IPS-18c (cell line): ENCODE measurements at regions not wholly inside any gene's neighbourhood (a gene's known extent, or its start where the extent isn't known, plus 50 kb on each side); places are given as distances from the start of the nearest gene placed in this dataset.
"Not testable (repeated sequence)": the region's sequence is repeated elsewhere in the genome, so short reads cannot be mapped to it uniquely, and the experiment has no call there.

ENCODE experiments used
- H3K4me3 ChIP-seq: 2 replicates; pipeline ENCODE4 v1.7.0; 2013; ENCODE audit warnings: low read depth, mild to moderate bottlenecking, low read length, moderate library complexity; ENCODE audit not compliant: insufficient read depth
- H3K9me3 ChIP-seq: one replicate; pipeline ENCODE4 v1.6.1; 2013; ENCODE audit warnings: mild to moderate bottlenecking, low read length, moderate library complexity; ENCODE audit not compliant: control insufficient read depth, insufficient read depth

DNA sequence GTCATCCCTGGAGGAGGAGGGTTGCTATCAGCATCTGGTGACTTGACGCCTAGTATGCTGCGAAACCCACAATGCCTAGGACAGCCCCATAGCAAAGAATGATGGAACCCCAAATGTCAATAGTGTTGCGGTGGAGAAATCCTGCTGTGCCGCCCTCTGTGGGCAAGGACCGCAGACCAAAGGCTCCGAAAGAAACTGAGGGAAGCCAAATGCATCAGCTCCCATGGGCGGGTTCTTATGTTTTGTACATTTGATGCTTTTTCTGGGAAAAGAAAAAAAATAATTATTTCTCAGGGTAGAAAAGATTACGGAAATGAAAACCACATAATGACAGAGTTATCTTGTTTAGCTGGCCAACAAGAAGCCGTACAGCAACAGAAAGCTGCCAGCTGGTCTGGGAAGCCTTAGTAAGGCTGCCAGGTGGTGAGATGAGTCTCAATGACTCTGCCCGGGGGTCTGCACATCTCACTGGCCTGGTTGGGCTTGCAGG, 95.0 kb upstream of the TBL1X start:
- Histone ChIP-seq H3K4me3 (no peak overlapping the region), H3K9me3 (peaks cover 8% of the 10 kb centered on the region)

DNA sequence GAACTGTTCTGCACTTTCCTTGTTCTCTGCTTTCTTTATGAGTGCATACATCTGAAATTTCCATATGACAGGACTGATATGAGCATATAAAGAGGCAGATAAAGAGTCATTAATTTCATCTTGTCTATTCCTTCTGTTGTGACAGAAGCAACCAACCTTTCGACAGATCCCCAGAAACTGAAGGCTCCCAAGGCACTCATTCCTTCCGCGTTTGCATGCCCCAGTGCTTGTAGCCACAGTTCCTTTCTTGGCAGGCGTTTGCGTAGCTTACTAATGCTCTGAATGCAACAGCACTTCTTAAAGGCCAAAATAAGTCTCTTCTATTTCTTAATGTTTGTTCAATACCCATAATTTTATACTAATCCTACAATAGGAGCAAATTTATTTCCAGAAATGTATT, 94.0 kb upstream of the TBL1X start:
- Histone ChIP-seq H3K9me3 (peaks cover 8% of the 10 kb centered on the region), H3K4me3 (no peak overlapping the region)

DNA sequence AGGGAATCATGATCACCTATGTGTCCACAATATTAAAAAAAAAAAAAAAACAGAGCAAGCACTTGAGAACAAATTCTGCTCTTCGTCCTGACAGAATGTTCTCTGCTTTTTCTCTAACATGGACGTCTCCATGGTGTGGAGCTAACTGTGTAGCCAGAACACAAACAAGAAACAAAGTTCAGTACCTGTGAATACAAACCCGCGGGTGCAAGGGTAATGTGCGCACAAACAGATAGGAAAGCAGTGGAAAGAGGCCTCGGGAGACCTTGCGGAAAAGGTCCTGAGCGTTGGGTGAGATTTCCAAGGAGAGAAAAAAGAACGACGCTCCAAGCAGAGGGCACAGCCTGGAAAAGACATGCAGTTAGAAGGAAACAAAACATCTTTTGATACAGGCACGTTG, 92.0 kb upstream of the TBL1X start:
- H3K4me3 ChIP-seq, result no peak overlapping the region
- H3K9me3 ChIP-seq, result peaks cover 8% of the 10 kb centered on the region

DNA sequence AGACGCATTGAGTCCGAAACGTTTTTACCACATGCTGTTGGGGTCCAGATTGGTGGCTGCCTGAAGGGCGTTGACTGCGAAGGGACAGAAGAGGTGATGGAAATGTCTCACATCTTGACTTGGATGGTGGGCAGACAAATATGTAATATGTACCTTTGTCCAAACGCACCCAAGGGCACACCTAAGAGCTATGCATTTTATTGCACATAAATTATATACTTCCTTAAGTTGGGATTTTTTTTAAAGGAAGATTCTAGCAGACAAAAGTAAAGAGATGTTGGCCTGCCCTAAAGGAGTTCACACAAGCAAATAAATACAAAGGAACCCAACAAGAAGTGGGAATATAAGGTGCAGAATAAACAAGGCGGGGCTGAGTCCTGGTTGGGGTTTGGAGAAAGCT, 91.1 kb upstream of the TBL1X start:
- Histone ChIP-seq H3K4me3 (no peak overlapping the region), H3K9me3 (peaks cover 11% of the 10 kb centered on the region)

DNA sequence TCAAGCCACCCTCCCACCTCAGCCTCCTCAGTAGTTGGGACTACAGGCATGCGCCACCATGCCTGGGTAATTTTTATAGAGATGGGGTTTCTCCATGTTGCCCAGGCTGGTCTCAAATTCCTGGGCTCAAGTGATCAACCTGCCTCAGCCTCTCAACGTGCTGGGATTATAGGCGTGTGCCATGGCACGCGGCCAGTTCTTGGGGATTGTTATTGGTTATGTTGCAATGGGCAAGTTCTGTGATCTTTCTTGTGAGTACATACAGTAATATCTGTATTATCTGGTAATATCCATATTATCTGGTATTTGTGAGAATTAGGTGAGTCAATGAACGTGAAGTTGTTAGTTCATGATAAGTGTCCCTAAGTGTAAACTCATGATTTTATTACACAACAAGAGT, 90.3 kb upstream of the TBL1X start:
- Histone ChIP-seq H3K4me3 (no peak overlapping the region), H3K9me3 (peaks cover 9% of the 10 kb centered on the region)

DNA sequence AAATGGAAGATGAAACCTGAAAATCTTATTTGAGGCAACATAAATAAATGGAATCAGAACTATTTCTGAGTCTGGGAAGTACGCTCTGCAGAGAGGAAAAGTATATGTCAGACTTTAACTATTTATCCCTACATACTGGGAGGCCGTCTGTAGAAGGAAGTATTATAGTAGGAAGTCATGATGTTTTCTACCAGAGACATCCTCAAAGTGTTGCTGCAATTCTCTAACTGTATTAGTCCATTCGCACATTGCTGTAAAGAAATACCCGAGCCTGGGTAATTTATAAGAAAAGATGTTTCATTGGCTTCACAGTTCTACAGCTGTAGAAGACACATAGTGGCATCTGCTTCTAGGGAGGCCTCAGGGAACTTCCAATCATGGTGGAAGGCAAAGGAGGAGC, 88.7 kb upstream of the TBL1X start:
- H3K4me3 ChIP-seq, result no peak overlapping the region
- H3K9me3 ChIP-seq, result peaks cover 6% of the 10 kb centered on the region

DNA sequence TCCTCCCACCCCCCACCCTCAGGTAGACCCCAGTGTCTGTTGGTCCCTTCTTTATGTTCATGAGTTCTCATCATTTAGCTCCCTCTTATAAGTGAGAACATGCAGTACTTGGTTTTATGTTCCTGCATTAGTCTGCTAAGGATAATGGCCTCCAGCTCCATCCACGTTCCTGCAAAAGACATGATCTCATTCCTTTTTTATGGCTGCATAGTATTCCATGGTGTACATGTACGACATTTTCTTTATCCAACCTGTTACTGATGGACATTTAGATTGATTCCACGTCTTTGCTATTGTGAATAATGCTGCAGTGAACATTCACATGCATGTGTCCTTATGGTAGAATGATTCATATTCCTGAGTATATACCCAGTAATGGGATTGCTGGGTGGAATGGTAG, 87.6 kb upstream of the TBL1X start:
- not testable (repeated sequence) for H3K4me3 ChIP-seq, H3K9me3 ChIP-seq

DNA sequence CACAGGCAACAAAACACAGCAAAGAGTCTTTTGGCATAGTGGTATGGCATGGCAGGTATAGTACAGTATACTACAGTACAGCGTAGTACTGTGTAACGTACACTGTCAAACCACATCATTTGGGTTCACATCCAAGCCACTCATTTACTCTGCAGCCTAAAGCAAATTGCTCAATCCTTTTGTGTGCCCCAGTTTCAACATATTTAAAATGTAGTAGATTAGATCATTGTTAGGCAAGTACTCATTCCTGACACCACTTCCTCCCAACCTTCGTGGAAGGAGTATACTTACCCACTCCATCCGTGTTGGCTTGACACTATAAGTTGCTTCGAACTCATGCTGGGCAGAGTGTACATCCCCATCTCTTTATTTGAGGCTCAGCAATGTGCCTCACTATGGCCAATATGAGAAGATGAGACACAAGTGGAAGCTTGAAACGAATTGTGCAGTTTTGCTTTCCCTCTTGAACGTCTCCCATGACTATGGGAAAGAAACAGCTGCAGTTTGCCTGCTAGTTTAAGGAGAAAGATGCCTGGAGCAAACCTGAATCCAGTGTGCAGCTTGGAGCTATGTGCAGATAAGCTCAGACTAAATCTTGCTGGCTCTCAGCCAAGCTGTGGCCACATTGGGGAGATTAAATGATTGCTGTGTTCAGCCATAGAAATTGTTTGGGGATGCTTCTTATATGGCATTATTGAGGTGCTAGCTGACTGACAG, 85.7 kb upstream of the TBL1X start:
- Histone ChIP-seq H3K4me3 (no peak overlapping the region), H3K9me3 (peaks cover 8% of the 10 kb centered on the region)

DNA sequence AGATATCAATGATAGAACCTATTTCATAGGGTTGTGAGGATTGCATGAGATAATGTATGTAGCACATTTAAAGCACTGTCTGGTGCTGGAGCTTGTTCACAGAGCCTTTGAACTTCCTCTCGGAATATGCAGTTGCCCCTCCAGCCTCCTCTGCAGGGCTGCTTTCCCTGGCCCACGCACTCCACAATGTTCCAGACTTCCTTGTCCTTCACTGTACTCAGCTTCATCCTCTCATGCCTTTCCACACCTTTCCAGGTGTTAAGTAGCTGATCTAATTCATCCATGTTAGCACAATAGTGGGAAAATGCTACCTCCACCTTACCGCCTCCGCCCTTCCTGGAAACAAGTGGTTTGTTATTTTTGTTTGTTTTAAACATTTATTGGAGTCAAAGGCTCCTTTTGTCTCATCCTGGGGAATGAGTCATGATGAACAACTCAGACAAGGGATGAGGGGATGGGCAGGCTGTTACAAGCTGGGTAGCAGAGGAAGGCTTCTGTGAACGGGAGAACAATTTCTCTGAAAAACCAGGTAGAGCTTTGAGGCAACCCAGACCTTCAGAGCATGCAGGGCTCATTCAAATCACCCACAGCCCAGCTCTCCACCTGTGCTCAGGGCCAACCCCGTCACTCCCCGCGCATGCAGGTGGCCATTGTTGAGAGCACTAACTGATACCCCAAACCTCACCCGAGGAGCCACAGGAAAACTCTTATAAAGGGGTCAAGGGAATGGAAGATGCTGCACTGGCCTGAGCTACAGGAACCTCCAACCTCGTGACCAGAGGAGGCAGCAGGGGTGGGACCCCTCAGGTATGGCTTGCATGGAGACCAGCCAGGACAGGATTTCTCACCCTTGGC, 84.9 kb upstream of the TBL1X start:
- Histone ChIP-seq H3K9me3 (peaks cover 11% of the 10 kb centered on the region), H3K4me3 (no peak overlapping the region)

DNA sequence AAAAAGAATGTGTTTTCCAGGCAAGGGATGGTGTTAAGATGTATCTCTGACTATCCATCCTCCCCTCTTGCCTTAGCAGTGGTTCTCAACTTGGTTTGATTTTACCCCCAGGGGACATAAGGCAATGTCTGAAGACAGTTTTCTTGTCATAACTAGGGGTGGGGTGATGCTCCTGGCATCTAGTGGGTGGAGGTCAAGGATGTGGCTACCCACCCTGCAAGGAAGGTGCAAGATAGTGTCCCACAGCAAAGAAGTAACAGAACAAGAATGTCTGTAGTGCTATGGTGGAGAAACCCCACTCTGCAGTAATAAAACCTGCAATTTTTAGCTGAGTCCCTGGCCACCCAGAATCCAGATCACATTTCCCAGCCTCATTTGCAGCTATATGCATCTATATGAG, 81.2 kb upstream of the TBL1X start:
- Histone ChIP-seq H3K9me3 (peaks cover 9% of the 10 kb centered on the region), H3K4me3 (no peak overlapping the region)

DNA sequence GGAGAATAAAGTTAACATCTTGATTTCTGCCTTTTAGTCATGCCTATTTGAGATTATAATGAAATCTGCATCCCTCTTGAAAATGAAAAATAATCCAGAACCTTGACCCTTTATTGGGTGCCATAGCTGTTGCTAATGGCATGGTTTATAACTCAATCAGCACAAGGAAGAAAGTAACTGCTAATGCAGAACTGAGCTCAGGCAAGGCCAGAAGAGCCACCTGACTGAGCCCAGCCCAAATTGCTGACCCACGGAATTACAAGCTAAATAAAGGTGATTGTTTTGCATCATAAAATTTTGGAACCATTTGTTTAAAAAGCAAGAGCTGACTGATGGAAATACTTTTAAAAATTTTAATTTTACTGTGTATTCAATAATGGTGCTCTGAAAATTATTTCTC, 76.4 kb upstream of the TBL1X start:
- Histone ChIP-seq H3K9me3 (peaks cover 9% of the 10 kb centered on the region), H3K4me3 (no peak overlapping the region)

DNA sequence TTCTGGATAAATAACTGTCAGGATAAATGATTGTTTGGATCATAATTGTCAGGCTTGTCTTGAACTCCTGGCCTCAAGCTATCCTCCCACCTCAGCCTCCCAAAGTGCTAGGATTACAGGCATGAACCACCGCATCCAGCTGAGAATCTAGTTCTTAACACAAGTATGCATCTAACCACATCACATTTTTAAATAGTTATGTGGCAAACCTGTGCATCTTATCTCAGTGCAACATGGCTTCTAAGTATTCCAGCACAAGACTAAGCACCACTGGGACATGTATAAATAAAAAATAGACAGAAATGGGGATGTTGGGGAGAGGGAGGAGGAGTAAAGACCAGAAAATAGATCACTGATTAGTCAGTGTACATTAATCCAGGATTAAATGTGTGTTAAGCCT, 74.7 kb upstream of the TBL1X start:
- Histone ChIP-seq H3K4me3 (no peak overlapping the region), H3K9me3 (peaks cover 3% of the 10 kb centered on the region)

DNA sequence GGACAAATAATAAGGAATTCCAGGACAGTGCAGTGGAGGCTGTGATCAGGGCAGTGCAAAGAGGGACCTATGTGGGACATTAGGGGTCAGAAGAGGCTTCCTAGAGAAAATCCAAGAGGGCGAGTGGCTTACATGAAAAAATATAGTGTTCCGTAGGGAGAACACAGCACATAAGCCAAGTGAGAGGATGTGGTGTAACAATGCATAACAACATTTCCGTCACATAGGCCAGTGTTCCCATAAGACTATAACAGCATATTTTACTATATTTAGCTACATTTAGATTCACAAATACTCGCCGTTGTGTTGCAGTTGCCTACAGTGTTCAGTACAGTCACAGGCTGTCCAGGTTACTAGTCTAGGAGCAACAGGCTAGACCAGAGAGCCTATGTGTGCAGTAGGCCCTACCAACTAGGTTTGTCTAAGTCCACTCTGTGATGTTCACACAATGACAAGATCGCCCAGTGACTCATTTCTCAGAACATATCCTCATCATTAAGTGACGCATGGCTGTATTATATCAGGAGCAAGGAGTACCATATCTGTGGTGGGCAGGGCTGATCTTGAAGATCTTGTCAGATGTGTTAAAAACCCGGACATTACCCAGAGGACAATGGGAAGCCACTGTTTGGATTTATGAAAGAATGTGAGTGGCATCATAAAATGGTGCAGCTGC, 74.0 kb upstream of the TBL1X start:
- Histone ChIP-seq H3K4me3 (no peak overlapping the region), H3K9me3 (peaks cover 3% of the 10 kb centered on the region)

DNA sequence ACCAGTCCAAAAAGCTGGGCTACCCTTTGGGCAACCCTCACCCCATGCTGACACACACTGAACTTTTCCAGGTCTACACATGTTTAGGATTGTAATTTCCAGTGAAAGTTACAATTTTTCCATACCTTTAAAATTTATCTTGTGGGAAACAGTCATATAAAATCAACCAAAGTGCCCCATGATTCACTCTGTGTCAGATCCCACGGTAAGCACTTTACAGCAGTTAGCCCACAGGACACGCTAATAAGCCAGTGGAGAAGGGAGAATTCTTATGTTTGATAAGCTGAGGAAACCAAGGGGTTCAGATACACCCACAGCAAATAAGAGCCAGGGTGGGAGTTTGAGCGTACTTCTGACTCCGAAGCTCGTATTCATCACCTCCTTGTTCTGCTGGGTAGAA, 72.4 kb upstream of the TBL1X start:
- Histone ChIP-seq H3K4me3 (no peak overlapping the region), H3K9me3 (peaks cover under 1% of the 10 kb centered on the region)

DNA sequence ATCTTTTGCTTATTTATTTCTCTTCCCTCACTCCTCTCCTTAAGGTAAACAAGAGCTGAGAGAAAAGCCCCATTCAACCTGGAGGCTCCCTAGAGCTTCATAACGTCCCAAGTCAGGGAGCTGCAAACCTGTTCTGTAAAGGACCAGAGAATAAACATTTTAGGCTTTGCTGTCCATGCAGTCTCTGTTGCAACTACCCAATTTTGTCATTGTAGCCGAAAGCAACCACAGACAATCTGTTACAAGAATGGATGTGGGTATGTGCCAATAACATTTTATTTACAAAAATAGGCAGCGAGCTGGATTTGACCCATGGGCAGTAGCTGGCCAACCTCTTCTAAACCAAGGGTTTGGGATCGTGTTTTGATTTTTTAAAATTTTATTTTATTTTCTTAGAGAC, 71.3 kb upstream of the TBL1X start:
- Histone ChIP-seq H3K4me3 (no peak overlapping the region), H3K9me3 (no peaks in the 10 kb centered on the region)

DNA sequence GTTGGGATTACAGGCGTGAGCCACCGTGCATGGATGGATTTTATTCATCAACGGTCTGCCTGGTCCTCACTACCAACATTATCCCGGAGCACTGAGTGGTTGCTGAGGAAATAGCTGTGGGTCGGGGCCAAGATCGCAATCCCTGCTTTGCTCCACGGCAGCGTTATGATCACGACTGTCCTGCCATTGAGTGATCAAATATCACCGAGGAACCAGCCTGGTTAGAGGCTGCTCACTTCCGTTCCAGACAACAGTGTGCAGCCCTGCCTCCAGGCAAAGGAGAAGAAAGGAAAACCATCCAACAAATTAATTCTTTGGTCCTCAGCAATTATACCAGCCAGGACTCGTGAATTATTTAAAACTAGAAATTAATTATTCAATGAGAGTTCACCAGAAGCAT, 70.6 kb upstream of the TBL1X start:
- H3K4me3 ChIP-seq, result no peak overlapping the region
- no peaks in the 10 kb centered on the region for H3K9me3 ChIP-seq

DNA sequence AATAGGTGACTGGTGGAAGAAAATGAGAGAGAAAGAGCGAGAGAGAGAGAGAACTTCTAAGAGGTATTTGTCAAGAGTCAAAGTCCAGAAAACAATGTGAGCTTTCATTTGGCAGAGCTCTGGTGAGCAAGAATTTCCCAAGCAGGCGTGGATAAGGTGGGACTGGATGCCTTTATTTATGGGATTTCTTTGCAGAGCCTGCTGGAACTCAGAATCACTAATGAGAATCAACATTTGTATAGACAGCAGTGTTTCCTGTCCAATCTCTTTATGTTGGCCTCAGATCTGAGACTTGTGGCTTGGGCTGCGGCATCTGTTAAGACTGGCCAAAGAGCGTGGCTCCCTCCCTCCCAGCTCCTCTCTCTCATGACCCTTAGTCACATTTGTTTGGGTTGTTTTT, 67.9 kb upstream of the TBL1X start:
- Histone ChIP-seq H3K9me3 (peaks cover 6% of the 10 kb centered on the region), H3K4me3 (no peak overlapping the region)

DNA sequence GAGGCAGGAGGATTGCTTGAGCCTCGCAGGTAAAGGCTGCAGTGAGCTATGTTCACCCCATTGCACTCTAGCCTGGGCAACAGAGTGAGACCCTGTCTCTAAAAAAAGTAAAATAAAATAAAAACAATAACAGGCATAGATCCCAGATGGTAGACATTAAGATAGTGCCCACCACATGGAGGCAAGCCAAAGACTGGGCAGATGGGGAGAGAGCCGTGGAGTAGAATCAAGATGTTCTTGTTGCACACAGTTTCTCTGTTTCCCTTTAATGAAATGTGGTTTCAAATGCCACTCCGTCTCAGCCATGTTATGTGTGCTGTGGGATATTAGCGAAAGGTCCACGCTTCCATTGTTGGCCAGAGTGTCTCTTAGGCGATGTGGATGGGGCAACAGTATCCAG, 63.8 kb upstream of the TBL1X start:
- Histone ChIP-seq H3K9me3 (peaks cover 6% of the 10 kb centered on the region), H3K4me3 (no peak overlapping the region)
